ENCODE measurements at regions not wholly inside any gene's neighbourhood (a gene's known extent, or its start where the extent isn't known, plus 50 kb on each side); places are given as distances from the start of the nearest gene placed in this dataset.

- DNase-seq (ENCODE audit: low read depth in 2 of 2): no peak
These were observed 97.3 kb upstream of the ARHGEF3 start for GRCh38 chr3:56899078-56899477.

DNA sequence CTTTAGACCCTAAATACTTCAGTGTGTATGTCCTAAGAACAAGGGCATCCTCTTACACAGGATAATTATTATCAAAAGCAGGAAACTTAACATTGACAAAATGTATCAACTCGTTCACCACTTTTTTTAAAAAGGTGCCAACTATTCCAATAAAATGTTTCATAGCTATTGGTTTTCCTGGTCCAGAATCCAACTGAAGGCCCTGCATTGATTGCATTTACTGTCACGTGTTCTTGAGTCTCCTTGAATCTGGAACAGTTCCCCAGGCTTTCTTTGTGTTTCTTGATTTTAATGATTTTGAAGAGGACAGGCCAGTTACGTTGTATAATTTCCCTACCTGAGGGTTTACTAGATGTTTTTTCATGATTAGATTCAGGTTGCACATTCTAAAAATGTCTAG, 94.6 kb upstream of the ARHGEF3 start:
- DNase-seq (ENCODE audit: low read depth in 2 of 2): no peak

DNA sequence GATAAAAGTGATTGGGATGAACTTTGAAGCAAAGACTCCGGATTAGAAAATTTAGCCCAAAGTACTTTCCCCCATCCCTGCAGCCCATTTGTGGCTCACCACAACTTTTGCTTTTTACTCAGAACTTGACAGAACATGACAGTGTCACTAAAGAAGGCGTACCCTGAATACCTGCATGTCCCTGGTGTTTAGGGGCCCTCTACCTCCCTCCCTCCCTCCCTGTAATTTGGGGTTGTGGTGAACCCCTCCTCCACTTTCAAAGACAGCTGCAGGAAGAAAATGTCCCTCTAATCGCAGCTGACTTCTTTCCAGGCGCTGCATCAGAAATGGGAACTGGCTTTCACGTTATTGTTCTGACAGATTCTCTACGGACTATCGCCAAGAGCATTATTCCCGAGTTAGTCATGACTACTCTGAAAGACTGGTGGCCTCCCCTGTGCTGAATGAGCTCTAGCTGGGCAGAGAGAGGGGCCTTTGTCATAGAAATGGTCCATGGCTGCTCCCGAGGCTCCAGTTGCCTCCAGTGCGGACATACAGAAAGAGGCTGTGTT, 93.2 kb upstream of the ARHGEF3 start:
- no peak for DNase-seq (ENCODE audit: low read depth in 2 of 2)

DNA sequence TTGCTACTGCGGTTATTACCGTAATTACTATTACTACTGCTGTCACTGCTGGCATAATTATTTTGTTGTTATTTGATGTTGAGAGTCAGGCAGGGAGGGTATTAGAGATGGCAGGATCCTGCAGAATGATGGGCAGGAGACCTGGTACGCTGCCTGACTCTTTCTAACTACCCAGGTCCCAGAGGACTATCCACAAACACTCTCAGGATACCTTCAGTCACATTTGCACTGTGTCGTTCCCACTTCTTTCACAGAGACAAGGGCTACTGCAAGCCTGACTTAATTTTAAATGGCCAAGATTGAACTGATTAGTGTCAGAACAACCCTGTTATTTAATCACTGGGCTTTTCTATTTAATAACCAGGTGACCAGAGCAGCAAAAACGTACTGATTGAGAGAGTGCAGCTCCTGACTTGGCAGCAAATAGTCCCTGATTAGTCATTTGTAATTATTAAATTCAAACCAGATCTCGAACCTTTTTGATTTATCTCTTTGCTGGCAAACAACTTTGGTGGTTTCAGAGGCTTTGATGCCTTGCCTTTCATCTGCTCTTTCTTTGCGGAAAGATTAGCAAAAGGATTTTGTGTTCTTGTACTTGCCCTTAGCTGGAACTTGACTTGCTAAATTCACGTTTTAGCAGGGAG, 88.8 kb upstream of the ARHGEF3 start:
- DNase-seq (ENCODE audit: low read depth in 2 of 2): peak in 1 of 2 experiments; percentile 23

- no peak for DNase-seq (ENCODE audit: low read depth in 2 of 2)
These were observed 87.4 kb upstream of the ARHGEF3 start for GRCh38 chr3:56889131-56889530.

GRCh38 chr3:56887402-56888025, 85.8 kb upstream of the ARHGEF3 start:
- DNase-seq (ENCODE audit: low read depth in 2 of 2): no peak

DNA sequence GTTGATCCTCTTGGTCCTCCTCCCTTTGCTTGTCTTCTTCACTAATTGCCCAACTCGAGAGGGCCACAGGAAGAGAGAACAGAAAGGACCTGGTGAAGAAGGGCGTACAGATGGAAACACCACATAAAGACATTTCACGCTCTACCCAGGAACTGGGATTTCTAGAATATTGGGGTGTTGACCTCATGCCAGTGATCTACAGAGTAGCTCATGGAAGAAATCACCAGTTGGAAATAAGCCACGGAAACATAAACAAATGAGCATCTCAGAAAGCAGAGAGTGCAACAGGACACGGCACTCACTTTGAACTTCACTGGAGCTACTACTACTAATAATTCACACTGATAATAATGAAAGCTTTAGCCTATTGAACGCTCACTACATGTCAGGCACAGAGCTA, 84.6 kb upstream of the ARHGEF3 start:
- no peak for DNase-seq (ENCODE audit: low read depth in 2 of 2)

- no peak for DNase-seq (ENCODE audit: low read depth in 2 of 2)
These were observed 84.1 kb upstream of the ARHGEF3 start for GRCh38 chr3:56885879-56886278.

DNA sequence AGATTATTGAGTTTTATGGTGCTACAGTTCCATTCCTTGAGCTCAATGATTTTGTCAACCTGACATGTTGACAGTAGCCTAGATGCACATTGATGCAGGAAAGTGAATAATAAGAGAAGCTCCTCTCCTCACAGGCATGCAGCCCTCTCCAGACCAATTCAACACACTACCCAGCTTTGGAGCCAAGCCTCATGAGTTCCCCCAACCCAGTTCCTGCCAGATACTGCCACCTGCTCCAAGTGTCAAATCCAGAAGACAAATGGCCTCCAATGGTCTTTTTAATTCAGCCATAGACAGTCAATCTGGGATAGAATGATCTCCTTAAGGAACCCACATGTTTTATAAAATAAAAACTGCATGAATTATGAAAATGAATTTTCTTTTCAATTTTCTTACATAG, 83.7 kb upstream of the ARHGEF3 start:
- DNase-seq (ENCODE audit: low read depth in 2 of 2): no peak

DNA sequence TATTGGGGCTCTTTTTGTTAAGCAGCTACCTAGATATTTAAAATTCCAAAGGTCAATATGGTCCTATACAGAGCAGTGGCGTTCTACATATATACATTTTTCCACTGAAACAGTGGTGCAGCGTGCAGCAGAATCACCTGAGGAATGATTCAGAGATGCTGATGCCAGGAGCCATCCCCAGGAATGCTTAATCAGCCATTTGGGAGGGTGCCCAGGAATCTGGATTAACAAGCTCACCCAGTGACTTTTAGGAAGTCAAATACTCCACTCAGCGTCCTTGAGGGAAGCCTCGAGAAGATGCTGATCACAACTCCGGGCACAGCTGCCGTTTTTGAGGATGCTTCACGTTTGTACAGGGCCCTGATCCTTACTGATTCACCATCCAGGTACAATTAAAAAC, 82.6 kb upstream of the ARHGEF3 start:
- no peak for DNase-seq (ENCODE audit: low read depth in 2 of 2)

GRCh38 chr3:56883828-56884227, 82.1 kb upstream of the ARHGEF3 start:
- DNase-seq (ENCODE audit: low read depth in 2 of 2): no peak

GRCh38 chr3:56882896-56883295, 81.1 kb upstream of the ARHGEF3 start:
- no peak for DNase-seq (ENCODE audit: low read depth in 2 of 2)

DNA sequence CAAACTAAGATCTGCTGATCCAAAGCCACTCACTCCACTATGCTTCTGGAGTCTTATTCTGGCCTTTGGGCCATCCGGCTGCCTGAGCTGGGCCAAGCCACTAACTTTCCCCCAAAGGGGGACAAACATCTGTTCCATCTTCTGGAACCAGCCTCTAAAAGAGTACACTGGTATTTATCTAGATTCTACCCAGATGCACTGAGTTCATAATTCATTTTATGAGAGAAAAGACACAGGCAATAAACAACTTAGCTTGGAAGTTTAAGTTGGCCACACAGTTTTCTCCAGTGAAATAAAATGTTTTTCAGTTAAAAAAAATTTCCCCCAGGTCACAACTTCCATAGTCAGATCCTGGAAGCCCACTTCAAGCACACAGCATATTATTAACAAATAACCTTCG, 80.1 kb upstream of the ARHGEF3 start:
- DNase-seq (ENCODE audit: low read depth in 2 of 2): no peak

- no peak for DNase-seq (ENCODE audit: low read depth in 2 of 2)
These were observed 79.2 kb upstream of the ARHGEF3 start for GRCh38 chr3:56880720-56881575.

DNA sequence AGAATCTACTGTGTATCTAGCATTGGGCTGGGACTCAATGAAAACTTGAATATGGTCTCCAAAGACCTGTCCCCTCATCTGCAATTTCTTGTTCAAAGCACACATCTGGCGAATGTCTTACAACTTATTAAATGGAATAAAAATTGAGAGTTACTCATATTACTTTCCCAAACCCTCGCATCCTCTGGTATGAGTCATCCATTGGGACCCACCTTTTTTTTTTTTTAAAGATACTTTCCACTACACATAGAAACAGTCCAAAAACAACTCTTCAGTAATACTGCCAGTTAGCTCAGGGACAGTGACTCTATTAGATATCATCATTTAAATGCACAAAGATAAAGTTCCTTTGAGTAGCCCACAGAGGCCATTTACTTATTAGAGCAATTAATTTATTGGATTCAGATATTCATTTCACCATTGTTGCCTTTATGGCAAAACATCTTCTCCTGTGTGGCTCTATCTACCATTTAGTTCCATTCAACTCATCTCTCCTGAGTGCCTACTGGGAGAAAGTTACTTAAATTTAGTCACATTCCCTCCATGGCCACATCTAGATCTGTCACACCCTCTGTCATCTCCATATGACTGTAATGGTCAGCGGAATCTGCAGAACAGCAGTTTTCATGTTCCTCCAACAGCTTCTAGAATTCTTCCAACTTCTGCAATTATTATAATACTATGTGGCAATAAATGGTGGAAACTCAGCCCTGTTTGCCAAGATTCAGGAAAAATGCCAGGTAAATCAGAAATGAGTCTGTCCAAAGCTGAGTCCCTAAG, 77.9 kb upstream of the ARHGEF3 start:
- DNase-seq (ENCODE audit: low read depth in 2 of 2): no peak

DNA sequence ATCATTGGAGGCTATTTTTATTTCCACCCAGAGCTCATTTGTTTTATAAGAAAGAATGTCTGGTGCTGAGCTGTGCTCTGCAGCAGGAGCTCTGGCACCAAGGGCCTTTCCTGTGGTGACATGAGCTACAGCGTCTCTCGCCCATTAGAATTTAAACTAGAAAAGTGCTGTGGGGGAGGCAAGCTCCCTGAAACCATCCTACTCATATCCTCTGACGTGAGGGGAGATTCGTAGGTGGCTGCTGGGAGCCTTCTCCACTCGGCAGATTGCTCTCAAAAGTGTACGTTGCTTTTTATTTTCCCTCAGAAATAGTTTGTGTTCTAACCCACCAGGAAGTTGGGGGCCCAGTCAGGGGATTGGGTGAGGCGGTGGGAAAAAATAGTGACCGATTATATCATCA, 76.3 kb upstream of the ARHGEF3 start:
- no peak for DNase-seq (ENCODE audit: low read depth in 2 of 2)

- no peak for DNase-seq (ENCODE audit: low read depth in 2 of 2)
These were observed 75.2 kb upstream of the ARHGEF3 start for GRCh38 chr3:56876916-56877315.

GRCh38 chr3:56874269-56874668, 72.5 kb upstream of the ARHGEF3 start:
- DNase-seq (ENCODE audit: low read depth in 2 of 2): no peak

DNA sequence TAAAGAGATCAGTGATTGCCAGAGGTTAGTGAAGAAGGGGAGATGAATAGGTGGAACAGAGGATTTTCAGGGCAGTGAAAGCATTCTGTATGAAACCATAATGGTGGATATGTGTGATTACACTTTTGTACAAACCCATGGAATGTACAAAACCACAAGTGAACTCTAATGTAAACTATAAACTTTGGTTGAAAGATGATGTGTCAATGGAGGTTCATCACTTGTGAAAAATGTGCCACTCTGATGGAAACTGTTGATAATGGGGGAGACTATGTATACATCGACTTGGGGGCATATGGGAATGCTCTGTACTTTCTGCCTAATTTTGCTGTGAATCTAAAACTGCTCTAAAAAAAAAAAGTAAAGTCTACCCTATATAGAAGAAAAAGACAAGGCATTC, 68.7 kb upstream of the ARHGEF3 start:
- no peak for DNase-seq (ENCODE audit: low read depth in 2 of 2)

GRCh38 chr3:56869157-56869889, 67.6 kb upstream of the ARHGEF3 start:
- no peak for DNase-seq (ENCODE audit: low read depth in 2 of 2)

GRCh38 chr3:56868706-56869105, 67.0 kb upstream of the ARHGEF3 start:
- DNase-seq (ENCODE audit: low read depth in 2 of 2): no peak
